Activated CD4-positive, alpha-beta T cell treated with anti-CD3 and anti-CD28 coated beads for 48 hours (primary cell): ENCODE measurements at regions not wholly inside any gene's neighbourhood (a gene's known extent, or its start where the extent isn't known, plus 50 kb on each side); places are given as distances from the start of the nearest gene placed in this dataset.

ENCODE experiments used
- DNase-seq: peaks from one replicate; pipeline ENCODE4 v3.0.0-alpha.2; 2020

DNA sequence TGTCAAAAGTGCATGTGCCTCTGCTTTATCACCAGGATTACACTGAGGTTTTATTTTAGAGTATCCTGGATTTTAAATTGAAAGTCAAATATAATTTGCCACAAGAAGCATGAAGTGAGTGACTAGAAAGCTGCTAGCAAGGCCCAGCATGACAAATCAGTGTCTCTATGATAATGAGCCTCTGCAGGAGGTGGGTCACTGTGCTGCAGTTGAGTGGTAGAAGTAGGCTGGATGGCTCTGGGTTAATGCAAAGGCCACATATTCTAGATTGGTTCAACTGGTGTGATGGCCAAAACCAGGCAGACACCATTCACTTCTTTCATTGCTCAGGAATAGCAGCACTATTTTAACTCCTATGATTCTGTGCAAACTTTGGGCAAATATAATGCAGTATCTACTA lies 491.5 kb downstream of the OLFM4 start:
- DNase-seq = no peak

DNA sequence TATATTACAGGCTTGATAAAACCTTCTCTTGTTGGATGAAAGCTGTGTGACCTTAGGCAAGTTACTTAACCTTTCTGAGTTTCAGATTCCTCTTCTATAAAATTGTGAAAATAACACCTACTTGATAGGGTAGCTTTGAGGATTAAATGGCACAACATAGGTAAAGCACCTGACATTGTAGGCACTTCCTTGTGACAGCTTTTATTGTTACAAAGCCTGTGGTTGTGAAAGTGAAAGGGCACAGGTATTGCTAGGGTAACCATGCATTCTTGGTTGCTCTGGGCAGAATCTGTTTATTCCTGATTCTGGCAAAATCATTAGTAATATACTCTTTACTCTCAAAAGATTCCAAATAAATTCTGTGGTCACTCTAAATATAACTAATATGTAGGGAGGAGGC lies 493.4 kb downstream of the OLFM4 start:
- DNase-seq = no peak

DNA sequence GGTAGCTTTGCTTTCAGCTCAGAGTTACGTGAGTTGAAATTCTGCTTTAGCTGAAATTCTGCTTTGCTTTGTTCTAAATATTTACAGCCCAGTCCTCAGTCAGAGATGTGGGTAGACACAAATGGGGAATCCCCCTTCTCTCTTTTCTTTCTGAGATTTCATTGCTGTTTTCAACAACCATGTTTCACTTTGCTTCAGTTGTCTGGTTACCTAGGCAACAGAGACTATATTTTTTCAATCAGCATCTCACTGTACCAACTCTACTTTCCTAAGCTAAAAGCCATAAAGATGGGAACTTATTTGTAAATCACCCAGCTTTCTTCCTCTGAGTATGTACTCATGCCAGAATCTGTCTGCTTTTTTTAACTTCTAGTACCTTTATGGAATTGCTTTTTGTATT lies 509.0 kb downstream of the OLFM4 start:
- DNase-seq = no peak

DNA sequence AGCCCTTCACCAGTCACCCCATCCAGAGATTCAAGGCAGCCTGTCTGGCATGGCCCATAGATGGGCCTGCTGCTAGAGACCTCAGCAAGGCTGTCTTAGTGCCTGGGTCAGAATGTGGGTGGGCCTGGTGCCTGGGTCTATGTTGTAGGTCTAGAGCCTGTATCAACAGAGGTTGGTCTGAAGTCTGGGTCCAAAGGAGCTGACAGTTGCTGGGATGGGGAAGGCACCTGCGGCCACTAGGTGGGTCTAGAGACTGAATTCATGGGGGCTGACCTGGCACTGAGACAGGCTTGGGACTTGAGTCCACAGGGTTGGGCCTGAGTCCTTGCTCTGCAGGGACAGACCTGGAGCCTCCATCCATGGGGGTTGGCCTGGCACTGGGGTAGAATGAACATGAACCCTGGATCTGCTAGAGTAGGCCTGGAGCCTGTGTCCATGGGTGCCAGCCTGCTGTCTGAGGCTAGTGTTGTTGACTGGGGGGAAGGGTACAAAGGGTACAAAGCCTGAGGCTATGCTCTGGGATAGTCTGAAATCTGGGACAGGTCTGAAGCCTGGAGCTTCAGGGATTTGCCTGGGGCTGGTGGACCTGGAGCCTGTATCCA lies 516.8 kb downstream of the OLFM4 start:
- DNase-seq = no peak

DNA sequence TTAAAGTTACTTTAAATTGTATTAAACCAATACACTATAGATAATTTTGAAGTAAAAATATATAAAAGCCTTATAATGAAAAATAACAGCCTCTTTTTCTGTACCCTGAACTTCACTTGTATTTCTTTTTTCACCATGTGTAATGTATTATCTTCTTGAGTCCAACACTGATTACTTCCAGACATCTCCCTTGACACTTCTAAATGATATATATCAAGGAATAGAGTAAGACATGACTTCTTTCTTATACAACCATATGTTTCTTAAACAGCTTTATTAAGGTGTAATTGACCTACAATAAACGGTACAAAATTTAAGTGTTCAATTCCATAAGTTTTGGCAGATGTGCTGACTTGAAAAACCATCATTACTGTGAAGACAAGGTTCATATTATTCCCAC lies 531.9 kb downstream of the OLFM4 start:
- DNase-seq = no peak

DNA sequence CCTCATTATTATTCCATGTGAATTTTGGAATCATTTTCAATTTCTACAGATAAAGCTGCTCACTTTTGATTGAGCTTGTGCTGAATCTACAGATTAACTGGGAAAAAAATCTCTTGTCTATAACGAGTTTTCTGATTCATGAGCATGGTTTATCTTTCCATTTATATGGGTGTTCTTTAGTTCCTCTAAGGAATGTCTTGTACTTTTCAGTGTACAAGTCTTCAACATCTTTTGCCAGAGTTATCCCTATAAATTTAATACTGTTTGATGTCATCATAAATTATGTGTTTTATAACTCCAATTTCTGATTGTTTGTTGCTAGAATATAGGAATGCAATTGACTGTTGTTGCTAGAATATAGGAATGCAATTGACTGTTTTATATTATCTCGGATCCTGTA lies 533.8 kb downstream of the OLFM4 start:
- DNase-seq = no peak

DNA sequence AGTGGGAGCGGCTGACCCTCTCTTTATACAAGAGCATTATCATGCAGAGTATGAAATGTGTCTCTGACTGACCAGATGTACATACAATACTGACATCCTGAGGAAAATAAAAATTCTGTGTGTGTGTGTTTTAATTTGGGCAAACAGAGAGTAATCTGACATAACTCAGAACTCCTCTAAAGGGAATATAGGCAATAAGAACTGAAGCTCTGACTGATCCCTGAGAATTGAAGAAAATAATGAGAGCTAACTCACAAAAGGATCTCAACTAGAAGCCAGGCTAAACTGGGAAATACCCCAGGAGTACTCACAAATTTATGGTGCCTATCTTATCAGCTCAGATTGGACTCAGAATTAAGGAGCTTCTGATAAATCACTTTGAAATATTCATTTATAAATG lies 539.9 kb downstream of the OLFM4 start:
- DNase-seq = no peak

DNA sequence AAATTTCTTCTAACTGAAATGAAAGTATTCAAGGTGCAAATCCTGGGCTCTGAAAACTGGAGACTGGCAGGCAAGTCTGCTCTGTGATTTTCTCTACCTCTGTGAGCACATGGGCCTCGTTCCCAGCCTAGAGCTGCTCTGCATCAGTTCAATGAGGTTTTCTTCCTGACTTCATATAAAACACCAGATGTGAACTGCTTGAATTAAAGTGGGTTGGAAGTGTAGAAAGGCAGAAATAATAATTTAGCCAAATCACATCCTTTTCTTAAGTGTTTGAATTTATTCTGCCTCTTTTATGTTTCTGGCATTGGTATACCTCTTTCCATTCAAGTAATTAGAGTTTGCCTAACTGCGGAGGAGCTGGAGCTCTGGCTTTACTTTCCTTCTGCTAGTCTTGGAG lies 540.8 kb downstream of the OLFM4 start:
- DNase-seq = no peak

DNA sequence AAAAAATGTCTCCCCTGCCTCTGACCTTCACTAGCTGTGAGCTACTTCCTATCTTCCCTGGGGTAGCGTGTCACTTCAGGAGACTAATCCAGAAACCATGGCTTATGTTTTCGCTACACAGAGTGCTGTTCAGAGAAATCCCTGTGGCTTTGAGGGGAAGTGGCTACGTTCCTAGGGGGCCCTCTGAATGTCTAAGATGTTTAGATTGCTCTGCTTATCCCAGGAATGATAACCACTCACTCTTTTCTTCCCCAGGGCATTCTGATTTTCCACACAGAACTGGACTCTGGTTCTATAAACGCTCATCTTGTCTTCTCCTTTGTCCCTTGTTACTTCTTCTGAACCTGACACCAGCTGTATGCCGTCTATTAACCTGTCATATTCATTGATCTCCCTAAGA lies 572.5 kb downstream of the OLFM4 start:
- no peak for DNase-seq

DNA sequence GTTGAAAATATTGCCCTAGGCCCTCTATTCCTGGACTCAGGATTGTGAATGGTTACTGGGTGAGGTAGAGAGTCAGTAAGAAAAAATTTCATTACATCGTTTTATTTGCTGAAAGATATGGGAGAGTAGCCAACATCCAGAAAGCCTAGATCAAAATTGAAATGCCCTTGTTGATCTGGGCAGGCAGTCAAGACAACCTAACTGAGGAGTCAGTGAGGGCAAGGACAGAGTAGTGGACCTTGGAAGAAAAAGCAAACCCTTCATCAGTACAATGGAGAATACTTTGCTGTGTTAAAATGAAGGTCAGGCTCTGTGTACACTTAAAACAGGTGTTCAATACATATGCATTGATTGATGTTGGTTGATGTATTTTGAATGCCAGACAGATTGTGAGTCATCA lies 576.7 kb downstream of the OLFM4 start:
- no peak for DNase-seq

DNA sequence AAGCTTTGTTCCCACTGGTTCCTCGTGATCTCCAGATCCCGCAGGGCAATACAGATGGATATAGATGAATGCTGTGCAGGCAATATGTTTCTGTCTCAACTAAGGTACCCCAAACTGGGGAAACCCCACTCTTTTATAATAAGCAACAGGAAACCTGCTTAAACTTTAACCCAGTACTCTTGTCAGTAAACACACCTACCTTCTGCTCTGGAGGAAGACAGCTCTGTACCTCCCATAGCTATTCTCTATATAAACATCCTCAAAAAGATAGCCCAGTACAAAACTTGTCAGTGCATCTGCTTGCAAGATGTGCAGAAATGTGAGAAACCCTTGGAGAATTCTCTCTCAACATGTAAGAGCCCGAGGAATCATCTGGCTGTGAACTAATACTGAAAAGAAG lies 583.6 kb downstream of the OLFM4 start:
- no peak for DNase-seq

DNA sequence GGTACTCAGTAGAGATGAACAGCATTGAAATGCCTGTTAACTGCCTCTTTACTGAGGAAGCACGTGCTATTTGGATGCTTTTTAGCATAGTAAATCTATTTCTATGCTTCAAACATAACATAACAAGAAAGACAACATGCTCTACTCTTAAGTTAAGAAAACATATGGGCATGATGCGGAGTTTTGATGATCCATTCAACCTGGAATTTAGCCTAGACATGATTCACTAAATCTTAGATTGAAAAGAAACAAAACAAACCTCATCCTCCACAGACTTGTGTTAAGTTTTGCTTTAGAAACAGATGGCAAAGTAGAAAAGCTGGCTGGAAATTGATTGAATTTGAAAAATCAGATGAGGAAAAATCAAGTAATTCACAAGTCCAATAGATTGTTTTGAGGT lies 593.8 kb downstream of the OLFM4 start:
- DNase-seq = no peak

DNA sequence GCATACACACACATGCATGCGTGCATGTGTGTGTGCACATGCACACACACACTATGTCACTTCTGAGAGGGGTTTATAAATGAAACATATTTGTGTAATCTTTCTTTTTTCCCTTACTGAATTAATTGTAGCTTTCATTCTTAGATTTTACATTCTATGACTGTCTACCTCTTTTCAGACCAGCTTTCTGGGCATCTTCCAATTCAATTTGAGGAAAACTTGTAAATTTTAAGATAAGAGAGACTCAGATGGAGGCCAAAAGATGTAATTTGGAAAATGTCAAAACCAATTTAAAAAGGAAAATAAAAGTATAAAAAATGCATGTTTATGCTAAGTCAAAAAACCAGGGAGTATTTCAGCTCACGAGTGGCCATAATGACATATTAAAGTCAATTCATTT lies 594.5 kb downstream of the OLFM4 start:
- no peak for DNase-seq

DNA sequence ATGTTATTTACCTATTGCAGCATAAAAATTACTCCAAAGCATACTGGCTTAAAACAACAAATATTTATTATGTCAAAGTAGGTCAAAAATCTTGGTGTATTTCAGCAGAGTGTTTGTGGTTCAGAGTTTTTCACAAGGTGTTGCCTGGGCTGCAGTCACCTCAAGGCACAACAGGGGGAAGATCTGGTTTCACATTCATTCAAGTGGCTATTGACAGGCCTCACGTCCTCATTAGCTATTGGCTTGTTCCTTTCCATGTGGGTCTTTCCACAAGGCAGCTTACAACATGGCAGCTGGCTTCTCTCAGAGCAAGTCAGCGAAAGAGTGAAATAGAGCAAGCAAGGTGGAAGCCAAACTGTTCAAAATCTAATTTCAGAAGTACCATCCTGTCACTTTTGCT lies 602.9 kb downstream of the OLFM4 start:
- DNase-seq = no peak

DNA sequence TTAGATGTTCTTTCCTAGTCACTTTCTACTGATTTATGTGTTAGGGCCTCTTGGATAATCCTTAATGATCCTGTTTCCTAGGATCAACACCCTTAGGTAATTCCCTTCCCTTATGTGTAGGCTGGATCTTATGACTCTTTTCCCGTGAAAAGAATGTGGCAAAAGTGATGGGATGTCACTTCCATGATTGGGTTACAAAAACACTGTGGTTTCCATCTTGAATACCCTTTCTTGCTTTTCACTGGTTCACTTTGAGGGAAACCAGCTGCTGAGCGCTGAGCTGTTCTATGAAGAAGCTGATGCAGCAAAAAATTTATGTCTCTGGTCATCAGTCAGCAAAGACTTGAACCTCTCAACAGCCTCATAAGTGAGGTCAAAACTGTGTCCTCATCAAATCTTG lies 609.4 kb downstream of the OLFM4 start:
- no peak for DNase-seq

DNA sequence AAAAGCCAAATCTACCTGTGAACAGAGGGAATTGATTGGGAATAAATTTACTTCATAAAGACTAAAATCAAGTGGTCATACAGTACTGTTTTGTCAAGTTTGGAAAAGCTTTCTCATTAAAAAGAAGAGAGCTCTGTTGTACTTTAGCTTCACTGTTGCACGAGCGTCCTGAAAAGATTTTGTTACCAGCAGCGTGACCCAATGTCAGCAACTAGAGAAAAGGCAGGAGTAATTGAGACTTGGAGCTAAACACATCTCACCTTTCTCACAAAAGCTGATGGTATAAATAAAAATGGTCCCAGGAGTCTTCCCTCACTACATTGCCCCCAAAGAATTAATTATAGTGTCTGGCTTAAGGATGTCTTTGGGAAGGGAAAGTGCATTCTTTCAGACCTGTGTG lies 613.7 kb downstream of the OLFM4 start:
- DNase-seq = no peak

DNA sequence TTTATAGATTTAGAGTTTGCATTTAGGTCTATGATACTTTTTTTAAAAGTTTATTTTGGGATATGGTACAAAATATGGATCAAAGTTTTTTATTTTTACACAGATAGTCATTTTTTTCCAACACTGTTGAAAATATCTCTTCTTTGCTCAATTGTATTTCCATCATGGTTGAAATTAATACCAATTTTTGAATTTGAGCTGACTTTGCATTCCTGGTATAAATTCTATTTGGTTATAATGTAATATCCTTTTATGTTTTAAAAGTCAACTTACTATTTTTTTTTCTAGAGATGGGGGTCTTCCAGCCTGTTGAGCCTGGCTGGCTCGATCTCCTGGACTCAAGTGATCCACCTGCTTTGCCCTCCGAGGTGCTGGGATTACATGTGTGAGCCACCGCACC lies 620.1 kb downstream of the OLFM4 start:
- no peak for DNase-seq

DNA sequence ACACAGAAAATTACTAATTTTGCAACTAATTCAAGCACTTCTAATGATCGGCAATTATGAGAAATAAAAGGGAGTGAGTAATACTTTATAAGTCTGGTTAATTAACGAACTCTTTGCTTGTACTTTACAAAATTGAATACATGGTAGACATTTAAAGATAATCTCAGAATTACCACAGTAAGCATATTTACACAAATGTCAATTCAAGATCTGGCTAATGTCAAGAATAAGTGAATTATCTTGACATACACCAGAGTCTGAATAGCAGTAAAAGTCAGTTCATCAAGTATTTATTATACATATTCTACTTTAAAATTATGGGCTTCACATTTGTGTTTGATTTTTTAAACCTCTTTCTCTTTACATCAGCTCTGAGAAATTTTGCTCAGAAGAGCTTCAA lies 643.4 kb downstream of the OLFM4 start:
- no peak for DNase-seq

DNA sequence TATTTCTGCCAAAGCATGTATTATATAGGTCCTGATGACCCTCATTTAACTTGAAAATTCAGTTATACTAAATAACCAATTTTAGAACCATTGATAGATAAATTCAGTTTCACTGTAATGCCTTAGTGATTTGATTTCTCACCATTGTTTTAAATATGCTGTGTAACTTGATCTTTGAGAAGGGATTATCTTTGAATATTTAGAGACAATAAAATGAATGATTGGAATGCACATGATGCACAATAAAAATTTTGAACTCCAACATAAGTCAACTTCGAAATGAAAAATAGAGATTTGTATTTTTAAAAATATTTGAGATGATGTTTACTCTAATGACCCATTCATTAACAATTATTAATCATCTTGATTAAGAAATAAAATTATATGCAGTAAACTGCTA lies 654.5 kb downstream of the OLFM4 start:
- DNase-seq = no peak

DNA sequence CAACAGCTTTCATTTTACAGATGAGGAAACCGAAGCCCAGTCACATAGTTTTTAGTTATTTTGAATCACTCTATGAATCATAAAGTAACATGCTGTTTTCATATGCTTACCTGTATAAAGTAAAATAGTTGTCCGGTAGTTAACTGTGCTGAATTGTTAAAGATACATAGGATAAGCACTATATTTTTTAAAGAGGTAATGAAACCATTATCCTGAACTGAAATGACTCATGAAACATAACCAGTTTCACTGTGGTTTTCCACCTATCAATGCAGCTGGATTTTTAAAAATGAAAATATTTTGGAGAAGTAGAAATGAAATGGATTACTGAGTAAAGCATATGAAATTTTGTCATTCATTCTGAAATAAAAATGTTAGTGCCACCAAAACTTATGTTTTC lies 655.0 kb downstream of the OLFM4 start:
- no peak for DNase-seq

DNA sequence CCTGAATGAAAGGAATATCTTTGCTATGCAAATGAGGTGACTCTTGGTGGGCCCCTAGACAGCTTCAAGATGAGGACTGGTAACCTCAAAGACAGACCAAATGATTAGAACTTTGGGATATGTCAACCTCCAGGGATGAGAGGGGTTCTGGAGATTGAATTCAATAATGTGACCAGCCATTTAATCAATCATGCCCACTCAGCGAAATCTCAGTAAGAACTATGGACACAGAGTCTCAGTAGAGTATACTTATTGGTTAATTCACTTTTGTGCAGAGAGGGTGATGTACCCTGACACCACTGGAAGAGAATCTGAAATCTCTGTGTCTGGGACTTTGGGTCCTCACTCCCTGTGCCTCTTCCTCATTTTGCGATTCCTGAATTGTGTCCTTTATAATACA lies 662.8 kb downstream of the OLFM4 start:
- DNase-seq = no peak

DNA sequence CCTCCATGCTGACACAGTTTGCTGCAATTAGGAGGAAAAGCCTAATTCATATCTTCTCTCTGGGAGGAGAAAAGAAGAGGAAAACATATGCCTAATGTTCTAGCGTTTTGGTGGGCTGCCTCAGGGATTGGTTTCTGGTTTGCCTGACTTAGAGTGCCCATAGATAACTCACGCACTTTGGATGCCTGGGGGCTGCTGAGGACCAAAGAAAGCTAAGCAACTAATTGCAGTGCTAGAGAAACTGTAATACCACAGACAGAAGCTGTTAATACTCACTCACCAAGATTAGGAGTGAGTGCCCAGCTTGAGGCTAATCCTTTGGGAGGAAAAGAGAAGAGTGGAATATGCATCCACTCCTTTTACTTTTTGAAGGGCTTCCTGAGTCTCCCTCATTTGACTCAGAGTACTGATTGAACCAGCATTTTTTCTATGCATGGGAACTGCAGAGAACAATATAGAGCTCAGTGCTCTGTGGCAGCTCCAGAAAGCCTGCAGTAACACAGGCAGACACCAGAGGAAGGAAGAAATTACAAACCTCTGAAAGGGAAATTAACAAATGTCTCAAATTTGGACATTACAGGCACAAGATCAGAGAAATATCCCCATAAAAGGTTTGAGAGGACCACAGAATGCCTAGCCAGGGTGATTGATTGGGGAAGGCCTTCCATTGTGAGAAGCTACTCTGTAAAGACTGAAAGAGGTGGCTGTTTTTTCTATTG lies 666.4 kb downstream of the OLFM4 start:
- DNase-seq = no peak

DNA sequence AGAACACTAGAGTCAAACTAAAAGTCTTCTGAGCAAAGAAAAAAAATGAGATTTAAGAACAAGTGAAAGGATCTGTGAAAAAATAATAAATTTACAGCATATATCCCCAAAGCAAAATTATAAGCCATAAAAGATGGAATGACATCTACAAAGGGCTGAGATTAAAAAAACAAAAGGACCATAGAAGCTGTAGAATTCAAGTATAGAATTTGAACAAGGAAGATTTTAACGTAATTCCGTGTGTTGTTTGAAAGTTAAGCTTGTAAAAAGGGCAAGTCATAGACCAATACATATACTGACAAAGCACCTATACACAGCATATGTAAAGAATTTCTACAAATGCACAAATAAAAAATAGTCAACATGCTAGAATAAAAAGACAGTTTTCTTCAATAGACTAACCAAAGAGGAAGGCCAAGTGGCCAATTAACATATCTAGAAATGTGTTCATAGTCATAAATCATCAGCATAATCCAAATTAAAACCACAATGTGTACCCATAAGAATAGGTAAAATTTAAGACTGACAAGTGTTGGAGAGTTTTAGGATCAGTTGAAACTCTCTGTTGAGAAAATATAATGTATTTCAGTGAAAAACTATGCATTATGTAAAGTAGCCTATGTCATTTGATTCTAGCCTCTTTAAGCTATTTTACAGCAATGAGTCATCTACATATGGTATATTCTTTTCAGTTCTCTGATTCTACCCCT lies 674.9 kb downstream of the OLFM4 start:
- DNase-seq = no peak

DNA sequence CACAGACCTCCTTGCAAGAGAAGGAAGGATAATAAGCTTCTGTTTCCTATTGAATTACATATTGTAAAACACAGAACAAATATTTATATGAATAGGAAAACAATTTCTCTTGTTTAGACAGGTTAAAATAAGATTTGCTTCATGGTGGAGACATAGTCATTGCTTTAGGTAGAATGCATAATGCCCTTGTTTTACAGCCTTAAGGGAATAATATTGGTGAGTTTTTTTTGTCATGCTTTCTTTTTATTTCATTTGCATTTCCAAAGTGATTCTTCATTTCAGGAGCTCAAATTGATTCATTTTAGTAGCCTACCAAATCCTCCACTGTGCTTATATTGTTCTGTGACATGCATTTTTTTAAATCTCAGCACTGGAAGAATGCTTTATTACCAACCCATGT lies 690.7 kb downstream of the OLFM4 start:
- DNase-seq = no peak

DNA sequence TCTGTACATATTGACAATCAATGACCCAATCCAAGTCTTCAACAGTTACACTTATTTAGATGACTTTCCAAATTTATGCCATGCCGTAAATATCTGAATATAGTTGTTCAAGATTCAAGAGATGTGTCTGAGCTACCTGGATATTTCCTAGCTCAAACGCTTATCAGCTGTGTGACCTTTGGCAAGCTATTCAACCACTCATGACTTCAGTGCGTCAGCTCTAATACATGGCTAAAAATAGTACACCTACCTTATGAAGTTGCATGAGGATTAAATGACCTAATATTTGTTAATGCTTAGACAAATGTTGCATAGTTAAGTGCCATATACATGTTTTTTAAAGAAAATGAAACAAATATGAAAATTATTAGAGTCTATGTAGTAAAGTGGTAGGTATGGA lies 704.1 kb downstream of the OLFM4 start:
- DNase-seq = no peak
